Endothelial cell of umbilical vein (primary cell): ENCODE measurements at regions not wholly inside any gene's neighbourhood (a gene's known extent, or its start where the extent isn't known, plus 50 kb on each side); places are given as distances from the start of the nearest gene placed in this dataset.

Experiments used
- EZH2 ChIP-seq: IDR thresholded peaks from 2 replicates; pipeline ENCODE4 v1.6.1; 2012; ENCODE audit warnings: borderline replicate concordance, low read depth, mild to moderate bottlenecking, moderate library complexity, low read length, inconsistent platforms; ENCODE audit not compliant: severe bottlenecking
- FOS ChIP-seq: IDR thresholded peaks from 2 replicates; pipeline ENCODE4 v1.6.1; 2011; ENCODE audit warnings: mild to moderate bottlenecking, low read length, moderate library complexity, borderline replicate concordance; ENCODE audit not compliant: insufficient read depth
- GATA2 ChIP-seq: IDR thresholded peaks from 2 replicates; pipeline ENCODE4 v1.7.0; 2011; ENCODE audit warnings: low read depth, mild to moderate bottlenecking, moderate library complexity, mixed read lengths, low read length; ENCODE audit not compliant: insufficient read length, insufficient read depth
- MYC ChIP-seq: IDR thresholded peaks from one replicate; pipeline ENCODE4 v1.6.1; 2011; ENCODE audit warnings: mild to moderate bottlenecking, low read depth, low read length
- POLR2A ChIP-seq: IDR thresholded peaks from 2 replicates; pipeline ENCODE4 v1.6.1; 2012; ENCODE audit warnings: low read depth, mild to moderate bottlenecking, control low read depth, low read length
- POLR2AphosphoS5 ChIP-seq: IDR thresholded peaks from 2 replicates; pipeline ENCODE4 v1.6.1; 2012; ENCODE audit warnings: low read depth, mild to moderate bottlenecking, control low read depth, low read length, moderate library complexity; ENCODE audit not compliant: insufficient read depth
- TF ChIP-seq, protein P1 (sequence below), 2 donors: IDR thresholded peaks; 1 replicate in 1 of 2; 2 replicates in 1 of 2; pipeline ENCODE4 v1.5.1; 2011; ENCODE audit warnings: low read length in 2 of 2, mild to moderate bottlenecking in 2 of 2, moderate library complexity in 2 of 2, control low read depth in 1 of 2, inconsistent platforms in 1 of 2, low read depth in 1 of 2; ENCODE audit not compliant: insufficient read depth in 1 of 2; ENCODE audit errors: extremely low read depth in 1 of 2
- TF ChIP-seq, protein P2 (sequence below): IDR thresholded peaks from 2 replicates; pipeline ENCODE4 v1.6.1; 2011; ENCODE audit not compliant: insufficient read depth, insufficient read length

DNA sequence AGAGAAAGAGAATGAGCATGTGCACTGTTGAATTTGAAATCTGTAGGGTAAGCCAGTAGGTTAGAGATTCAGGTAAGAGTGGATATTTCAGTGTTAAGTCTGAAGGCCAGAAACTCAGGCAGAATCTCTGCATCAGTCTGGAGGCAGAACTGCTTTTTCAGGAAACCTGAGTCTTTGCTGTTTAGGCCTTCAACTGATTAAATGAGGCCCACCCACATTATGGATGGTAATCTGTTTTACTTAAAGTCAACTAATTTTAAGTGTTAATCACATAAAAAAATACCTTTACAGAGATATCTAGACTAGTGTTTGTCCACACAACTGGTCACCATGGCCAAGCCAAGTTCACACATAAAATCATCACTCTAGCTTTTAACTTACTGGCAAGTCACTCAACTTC lies 205.0 kb upstream of the DDHD1 start:
- TF ChIP-seq, protein P1, sequence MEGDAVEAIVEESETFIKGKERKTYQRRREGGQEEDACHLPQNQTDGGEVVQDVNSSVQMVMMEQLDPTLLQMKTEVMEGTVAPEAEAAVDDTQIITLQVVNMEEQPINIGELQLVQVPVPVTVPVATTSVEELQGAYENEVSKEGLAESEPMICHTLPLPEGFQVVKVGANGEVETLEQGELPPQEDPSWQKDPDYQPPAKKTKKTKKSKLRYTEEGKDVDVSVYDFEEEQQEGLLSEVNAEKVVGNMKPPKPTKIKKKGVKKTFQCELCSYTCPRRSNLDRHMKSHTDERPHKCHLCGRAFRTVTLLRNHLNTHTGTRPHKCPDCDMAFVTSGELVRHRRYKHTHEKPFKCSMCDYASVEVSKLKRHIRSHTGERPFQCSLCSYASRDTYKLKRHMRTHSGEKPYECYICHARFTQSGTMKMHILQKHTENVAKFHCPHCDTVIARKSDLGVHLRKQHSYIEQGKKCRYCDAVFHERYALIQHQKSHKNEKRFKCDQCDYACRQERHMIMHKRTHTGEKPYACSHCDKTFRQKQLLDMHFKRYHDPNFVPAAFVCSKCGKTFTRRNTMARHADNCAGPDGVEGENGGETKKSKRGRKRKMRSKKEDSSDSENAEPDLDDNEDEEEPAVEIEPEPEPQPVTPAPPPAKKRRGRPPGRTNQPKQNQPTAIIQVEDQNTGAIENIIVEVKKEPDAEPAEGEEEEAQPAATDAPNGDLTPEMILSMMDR (IDR thresholded peaks at IDR 0.05; ENCODE audit: extremely low read depth in 1 of 2, insufficient read depth in 1 of 2, low read depth in 1 of 2, low read length in 2 of 2) = no peak
- TF ChIP-seq EZH2 (no peak), GATA2 (no peak), FOS (no peak), POLR2A (no peak), MYC (no peak), POLR2AphosphoS5 (no peak)
- TF ChIP-seq, protein P2, sequence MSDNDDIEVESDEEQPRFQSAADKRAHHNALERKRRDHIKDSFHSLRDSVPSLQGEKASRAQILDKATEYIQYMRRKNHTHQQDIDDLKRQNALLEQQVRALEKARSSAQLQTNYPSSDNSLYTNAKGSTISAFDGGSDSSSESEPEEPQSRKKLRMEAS = no peak
